Cardiac septum (tissue), 1 donor: ENCODE measurements at regions not wholly inside any gene's neighbourhood (a gene's known extent, or its start where the extent isn't known, plus 50 kb on each side); places are given as distances from the start of the nearest gene placed in this dataset.
"Not testable (repeated sequence)": the region's sequence is repeated elsewhere in the genome, so short reads cannot be mapped to it uniquely, and the experiment has no call there.

Experiments used
- DNase-seq: peaks from one replicate; pipeline ENCODE4 v3.0.0-alpha.2; 2020; ENCODE audit warnings: low spot score
- intact Hi-C: fragments of 100-400 bp; cut with DNase I; formaldehyde crosslinking; loops from one replicate; pipeline ENCODE4 v1.14.0; 2022
- donor health status: DM: no; HTN: no; CAD: no.

DNA sequence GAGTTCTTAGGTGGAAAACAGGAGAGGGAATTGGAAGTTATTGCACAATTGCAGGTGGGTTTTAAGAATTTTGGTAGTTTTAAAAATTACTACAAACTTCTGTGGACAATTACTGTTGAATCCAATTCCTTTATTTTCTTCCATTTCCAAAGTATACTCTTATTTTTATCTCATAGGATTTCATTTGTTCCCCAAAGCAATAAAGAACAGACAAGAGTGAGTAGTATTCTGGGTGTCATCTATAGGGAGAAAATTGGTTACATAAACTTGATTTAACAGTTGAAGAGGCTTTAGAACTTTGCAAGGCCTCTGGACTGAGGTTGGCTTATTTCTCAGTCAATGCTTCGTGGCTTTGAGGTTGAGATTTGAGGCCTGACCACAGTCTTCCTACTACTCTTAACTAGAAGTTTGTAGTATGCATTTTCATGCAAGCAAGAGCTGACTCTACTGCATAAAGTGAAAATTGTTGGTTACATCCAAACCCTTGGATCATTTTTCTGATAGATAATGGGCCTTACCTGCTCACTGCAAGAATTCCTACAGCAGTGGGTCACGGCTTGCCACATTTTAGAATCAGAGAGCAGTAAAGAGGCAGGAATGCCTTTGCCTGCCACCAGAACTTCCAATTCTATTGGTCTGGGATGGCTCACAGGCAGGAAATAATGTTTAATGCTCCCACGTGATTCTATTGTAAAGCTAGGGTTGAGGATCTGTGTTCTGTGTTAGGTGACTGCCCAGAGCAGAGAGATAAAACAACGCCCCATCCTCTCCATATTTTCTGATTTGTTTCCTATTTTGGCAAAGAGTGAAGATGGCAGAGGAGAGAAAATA is 270.5 kb downstream of the TTC6 start:
- no peak for DNase-seq
- intact Hi-C loops: no loop called here

DNA sequence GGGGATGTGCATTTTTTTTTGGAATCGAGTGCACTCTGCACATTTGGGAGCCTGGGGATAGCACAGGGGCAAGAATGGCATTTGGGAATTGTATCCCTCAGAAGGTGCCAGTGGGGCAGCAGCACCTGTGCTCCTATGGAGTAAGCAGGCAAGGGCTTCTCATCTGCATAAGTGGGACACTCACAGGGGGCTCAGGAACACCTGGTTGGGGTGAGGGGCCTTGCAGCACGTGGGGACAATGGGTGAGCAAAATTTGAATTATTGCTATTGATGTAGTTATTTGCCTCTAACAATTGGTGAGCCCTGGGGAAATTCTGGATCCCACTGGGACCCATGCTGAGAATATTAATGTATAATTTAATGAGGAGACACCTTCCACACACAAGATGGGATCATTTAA is 274.2 kb downstream of the TTC6 start:
- intact Hi-C loops: no loop called here
- DNase-seq: no peak

DNA sequence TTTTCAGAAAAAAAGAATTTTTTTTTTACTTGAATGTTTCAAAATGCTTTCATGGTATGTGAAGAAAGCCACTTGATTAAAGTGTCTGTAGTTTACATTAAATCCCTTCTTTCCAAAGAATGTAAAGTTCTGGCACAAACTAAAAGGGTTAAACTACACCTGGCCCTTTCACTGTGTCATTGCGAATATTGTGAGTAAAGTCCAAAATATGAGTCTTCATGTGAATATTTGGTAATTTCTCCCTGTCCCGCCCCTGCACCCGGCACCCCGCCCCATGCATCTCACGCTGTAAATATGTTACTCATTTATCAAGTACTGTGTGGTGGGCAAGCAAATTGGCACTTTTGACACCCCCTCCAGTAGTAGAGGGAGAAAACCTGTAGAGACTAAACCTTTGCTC is 274.7 kb downstream of the TTC6 start:
- DNase-seq: no peak
- intact Hi-C loops: no loop called here

DNA sequence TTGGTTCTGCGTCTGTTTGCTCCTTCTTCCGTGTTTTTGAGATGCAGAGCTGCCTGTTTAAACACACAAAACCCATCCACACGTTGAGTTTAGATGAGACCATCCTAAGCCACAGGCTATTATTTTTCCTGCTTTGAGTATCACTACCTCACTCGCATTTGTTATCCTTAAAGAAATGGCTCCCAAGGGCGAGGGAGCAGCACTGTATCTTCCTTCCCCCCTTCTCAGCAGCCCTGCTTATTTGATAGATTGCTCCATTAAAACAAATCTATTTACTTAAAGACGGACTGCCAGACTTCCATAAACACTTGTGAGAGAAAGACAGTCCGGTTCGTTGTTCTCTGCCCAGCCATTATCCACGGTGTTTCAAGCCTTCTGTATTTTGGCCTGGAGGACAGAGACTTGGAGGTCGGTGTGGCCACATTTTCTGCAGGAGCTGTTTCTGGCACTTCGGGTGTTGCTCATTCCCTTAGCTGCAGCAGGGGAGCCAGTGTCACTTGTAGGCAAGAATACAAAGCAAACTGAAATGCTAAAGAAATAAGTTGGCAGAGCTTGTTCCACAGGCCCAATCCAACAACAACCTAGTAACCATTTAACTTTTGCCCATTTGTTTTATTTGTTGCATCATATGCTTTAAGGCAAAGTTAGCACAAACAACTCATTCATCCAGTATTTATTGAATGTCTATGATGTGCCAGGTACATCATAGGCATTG is 275.4 kb downstream of the TTC6 start:
- intact Hi-C loops: no loop called here
- no peak for DNase-seq

DNA sequence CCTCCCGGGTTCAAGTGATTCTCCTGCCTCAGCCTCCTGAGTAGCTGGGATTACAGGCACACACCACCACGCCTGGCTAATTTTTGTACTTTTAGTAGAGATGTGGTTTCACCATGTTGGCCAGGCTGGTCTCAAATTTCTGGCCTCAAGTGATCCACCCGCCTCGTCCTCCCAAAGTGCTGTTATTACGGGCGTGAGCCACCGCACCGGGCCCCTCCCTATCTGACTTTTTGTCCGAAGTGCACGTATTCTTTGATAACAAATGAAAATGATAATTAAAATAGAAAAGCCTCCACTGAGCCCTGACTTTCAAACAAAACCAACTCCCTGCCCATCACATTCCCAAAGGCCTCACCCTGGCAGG is 278.6 kb downstream of the TTC6 start:
- not testable (repeated sequence) for DNase-seq
- intact Hi-C loops: loop anchor here (2.0 kb wide), 1 partner anchor 165 kb away; no protein-coding TSS in a partner anchor

DNA sequence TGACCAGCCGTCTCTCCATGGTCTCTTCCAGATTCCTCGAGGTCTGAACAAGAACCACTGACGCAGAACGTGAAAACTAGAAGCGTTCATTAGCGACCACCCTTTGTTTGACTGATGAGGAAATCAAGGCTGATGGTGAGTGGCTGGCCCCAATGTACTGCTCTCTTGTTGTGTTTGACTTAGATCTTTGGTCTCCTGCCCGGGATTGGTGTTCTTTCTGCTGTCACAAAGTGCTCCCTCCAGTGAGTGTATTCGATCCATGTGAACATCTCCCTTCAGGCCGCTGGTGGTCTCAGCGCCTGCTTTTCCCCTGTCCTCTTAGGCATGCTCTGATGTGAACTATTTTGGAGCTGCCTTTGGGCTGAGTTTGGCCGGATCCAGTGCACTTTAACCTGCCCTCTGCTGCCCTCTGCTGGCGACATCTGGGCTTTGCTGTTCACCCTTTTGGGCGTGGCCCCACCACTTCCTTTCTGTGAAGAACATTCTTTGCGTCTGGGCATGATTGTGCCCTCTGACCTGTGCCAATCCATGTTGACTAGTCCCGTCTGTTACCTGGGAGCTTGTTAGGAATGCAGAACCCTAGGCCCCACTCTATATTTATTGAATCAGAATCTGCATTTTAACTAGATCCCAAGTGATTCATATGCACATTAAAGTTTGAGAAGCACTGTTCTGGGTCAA is 279.1 kb downstream of the TTC6 start:
- DNase-seq: peak; percentile 89
- intact Hi-C loops: loop anchor here (2.0 to 5.0 kb wide), 2 partner anchors 166 to 627 kb away; no protein-coding TSS in a partner anchor

DNA sequence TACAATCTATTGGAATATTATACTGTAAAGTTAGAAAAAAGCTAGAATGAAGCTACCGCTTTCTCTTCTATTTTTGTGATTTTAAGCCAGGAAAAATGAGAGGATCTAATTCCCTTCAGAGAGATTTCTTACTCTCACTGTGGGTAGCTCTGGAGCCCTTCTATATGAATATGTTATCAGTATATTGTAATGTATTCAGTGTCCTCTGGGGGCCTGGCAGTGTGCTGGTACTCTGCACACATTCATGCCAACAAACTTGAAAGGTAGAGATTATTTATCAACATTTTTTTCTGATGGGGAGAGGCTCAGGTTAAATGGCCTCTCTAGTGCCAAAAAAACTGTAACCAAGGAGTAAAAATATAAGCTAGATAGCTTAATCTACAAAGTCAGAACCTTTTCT is 292.8 kb downstream of the TTC6 start:
- intact Hi-C loops: no loop called here
- DNase-seq: no peak

DNA sequence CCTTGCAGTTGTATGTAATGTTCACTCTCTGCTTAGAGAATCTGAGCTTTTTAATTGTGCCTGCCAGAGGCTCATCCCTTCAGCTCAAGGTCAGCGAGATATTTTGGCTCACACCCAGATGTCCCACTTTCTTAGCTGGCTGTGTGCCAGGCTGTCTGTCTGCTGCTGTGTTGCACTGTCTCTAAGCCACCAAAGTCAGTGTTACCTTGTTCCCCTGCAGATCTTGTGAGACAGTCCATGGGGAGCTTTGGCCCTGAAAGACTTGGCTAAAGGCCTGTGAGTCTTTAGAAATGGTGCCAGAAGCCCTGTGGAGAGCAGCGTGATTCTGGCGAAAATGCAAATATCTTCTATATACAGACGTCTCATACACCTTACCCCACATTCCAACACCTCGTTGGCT is 293.7 kb downstream of the TTC6 start:
- DNase-seq: no peak
- intact Hi-C loops: no loop called here

DNA sequence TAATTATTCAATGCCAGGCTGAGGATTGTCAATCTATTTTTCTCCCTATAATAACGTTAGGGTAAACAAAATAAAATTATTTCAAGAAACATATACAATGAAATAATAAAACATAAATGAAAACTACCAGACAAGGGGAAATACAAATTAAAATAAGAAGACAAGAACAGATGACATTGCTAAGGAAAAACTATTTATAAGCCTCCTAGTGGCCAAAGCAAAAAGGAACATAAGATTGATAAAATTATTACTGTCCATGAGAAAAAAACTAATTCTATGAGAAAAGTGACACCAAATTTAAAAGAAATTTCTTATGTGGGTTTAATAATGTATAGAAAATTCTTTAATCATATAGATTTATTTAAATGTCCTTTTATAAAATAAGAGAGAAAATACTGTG is 294.7 kb downstream of the TTC6 start:
- intact Hi-C loops: no loop called here
- DNase-seq: no peak

DNA sequence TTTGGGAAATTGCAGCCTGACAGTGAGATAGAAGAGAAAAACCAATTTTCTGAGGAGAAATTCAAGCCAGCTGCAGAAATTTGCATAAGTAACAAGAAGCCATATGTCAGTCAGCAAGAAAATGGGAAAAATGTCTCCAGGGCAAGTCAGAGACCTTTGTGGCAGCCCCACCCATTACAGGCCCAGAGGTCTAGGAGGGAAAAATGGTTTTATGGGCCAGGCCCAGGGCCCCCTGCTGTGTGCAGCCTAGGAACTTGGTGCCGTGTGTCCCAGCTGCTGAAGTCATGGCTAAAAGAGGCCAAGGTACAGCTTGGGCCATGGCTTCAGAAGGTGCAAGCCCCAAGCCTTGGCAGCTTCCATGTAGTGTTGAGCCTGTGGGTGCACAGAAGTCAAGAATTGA is 296.1 kb downstream of the TTC6 start:
- intact Hi-C loops, DNase-seq: not testable (repeated sequence)

DNA sequence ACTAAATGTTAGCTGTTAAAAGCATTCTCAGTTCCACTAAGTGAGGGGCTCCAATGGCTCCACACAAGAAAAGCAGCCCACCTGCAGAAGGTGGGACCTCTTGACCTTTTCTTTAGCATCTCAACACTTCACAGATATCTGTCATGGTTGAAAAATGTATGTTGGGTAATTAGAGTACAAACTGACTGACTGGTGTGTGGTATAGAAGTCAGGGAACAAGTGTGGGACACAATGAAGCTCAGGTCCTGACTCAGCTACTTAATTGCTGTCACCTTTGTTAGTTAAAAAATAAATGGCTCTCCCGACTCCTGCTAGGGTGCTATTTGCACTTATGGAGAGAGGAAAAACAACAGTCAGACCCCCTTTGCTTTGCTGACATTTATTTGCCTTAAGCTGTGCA is 299.0 kb downstream of the TTC6 start:
- no peak for DNase-seq
- intact Hi-C loops: no loop called here

DNA sequence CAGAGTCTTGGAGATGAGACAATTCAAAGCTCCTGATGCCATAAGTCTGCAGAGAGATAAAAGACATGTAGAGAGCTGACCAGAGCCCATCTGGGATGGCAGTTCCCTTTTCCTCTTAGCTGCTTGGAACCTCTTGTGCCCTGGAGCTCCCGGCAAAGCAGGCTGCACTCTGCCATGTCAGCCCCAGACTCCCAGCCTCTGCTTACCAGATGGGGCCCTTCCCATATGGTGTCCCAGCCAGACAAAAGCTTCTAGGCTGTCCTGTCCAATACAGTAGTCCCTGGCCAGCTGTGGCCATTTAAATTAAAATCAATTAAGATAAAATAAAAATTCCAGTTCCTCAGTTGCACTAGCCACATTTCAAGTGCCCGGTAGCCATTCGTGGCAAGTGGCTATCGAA is 303.9 kb downstream of the TTC6 start:
- intact Hi-C loops: no loop called here
- no peak for DNase-seq

DNA sequence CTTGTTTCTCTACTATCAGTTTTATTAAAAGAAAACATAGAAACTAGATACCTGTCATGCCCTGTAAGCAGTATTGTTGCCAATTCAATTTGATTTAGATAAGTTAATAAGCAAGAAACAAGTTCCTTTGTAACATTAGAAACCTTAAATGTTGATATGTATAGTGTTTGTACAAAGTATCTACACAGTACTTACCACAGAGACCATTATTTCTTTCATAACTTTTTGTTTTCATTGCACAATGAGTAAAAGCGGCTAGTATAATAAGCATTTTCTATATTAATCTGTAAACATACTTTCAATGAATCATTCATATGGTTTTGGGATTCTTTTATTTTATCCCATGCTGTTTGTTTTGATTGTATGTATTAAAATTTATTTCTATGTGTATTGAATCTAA is 305.1 kb downstream of the TTC6 start:
- intact Hi-C loops: loop anchor here (10.0 kb wide), 2 partner anchors 974 to 1134 kb away; no protein-coding TSS in a partner anchor
- no peak for DNase-seq

DNA sequence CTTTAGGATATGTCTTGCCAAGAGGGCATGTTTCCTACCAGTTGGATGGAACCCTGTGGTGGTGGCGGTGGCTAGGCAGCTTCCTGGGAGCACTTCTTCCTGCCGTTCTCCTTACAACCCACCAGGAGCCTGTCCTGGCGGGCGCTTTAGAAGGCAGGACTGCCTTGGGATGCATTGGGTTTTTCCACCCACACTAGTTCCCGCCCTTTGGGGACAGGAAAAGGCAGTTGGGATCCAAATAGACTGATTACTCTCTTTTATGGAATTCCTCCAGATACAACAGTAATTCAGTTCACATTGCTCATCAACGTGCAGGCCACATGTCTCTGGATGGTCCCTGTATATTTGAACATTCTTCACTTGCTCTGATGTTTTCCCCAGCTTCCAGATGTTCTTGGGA is 305.7 kb upstream of the SSTR1 start:
- intact Hi-C loops: loop anchor here (10.0 kb wide), 2 partner anchors 973 to 1133 kb away; no protein-coding TSS in a partner anchor
- DNase-seq: no peak

DNA sequence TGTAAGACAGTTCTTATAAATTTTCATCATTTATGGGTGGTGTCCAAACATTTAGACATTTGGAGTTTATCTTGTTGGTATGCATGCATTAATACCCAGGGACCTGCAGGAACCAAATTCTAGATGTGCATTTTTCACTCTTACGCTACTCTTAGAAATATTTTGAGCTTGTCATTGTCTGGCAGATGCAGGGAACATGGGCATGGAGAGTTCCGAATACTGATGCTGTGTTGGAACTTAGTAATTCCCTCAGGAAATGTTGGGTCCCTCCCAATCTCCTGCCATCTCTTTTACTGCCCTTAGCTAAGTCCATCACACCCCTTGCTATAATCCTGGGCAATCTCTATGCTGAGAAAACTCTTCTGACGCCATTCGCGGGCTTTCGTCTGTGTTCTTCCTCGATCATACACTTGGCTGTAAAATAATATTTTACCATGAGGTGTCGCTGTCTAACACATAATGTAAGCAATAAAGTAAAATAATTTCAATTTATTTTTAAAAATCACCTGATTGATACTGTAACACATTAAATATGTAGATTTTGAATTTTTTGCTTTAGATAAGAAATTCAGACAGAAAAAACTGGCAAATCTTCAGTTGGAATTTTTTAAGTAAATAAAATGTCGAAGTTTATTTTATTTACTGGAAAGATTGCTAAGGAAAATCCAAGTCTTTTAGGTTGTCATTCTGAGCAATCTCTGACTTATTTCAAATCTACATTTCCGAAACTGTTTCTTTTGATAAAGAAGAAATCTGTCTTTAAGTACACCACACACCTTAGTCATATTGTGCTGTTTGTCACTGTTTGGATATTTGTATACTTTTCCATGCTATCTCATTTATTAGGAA is 304.1 kb upstream of the SSTR1 start:
- intact Hi-C loops: loop anchor here (10.0 kb wide), 2 partner anchors 971 to 1131 kb away; no protein-coding TSS in a partner anchor
- DNase-seq: no peak

DNA sequence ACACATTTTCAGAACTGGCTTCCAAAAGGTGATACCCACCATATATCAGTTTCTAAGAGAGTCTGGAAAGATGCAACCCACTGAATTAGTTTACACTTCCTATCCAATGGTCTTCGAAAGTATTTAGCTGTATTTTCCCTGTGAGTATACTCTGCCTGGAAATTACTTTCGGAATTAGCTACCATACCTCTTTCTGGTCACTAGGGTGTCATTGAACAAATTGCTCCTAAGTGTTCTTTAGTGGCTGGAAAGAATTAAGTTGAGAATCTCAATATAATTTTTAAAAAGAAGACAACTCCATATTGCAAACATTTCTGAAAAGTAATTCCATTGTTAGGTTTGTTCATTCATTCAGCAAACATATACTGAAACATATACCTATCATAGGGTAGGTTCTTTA is 283.1 kb upstream of the SSTR1 start:
- DNase-seq: no peak
- intact Hi-C loops: no loop called here

DNA sequence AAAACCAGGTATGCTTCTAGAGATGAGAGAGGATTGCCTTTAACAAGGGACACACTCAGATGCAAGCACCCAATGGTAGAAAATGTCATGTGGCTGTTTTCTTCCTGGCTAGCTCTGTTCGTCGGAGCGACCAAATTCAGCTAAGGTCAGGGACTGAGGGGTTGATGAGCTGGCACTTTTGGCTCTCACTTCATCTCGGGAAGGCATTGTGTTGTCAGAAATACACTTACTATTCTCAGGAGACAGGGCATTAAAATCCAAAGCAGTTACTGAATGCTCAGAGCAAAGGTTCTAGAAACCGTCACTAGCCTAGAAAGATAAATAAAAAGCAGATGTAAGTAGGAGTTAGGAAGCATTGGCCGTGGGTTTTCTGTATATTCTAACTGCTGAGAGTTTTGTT is 275.7 kb upstream of the SSTR1 start:
- no peak for DNase-seq
- intact Hi-C loops: no loop called here

DNA sequence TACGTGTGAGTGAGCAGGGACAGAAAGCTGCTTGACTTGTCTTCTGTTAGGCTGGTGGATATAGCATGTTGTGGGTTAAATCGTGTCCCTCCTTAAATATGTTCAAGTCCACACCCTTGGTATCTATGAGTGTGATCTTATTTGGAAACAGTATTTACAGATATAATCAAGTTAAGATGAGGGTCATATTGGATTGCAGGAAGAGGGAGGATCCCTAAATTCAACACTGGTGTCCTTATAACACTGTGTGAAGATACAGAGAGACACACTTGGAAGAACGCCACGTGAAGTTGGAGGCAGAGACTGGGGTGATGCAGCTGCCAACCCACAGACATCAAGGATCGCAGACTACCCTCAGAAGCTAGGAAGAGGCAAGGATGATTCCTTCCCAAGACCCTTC is 275.2 kb upstream of the SSTR1 start:
- intact Hi-C loops: no loop called here
- DNase-seq: no peak

DNA sequence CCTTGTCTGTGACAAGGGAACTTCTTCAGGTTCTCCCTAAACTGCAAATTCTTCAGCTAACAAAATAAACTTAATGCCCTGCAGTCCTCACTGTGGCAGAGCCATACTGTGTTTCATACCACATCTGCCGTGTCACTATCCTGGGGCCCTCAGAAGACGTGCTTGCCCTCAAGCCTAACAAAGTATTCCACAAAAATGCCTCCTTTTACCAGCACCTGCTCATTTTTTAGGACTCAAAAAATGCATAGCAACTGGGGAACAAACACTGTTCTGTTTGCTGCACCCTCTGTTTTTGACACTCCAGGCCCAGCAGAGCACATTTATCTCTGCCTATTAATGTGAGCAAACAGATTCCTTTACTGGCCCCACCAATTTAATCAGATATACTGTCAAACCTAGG is 270.7 kb upstream of the SSTR1 start:
- no peak for DNase-seq
- intact Hi-C loops: no loop called here
